Breast epithelium (tissue), 3 donors: ENCODE measurements at regions not wholly inside any gene's neighbourhood (a gene's known extent, or its start where the extent isn't known, plus 50 kb on each side); places are given as distances from the start of the nearest gene placed in this dataset.

ENCODE experiments used
- CTCF ChIP-seq, 3 donors: fragments of 450-650 bp; IDR thresholded peaks; one replicate each; pipeline ENCODE4 v1.5.1; 2016 to 2017; ENCODE audit warnings: antibody characterized with exemption in 3 of 3, mild to moderate bottlenecking in 3 of 3, moderate library complexity in 3 of 3
- POLR2A ChIP-seq: fragments of 450-650 bp; IDR thresholded peaks from one replicate; pipeline ENCODE4 v1.6.1; 2016; ENCODE audit warnings: antibody characterized with exemption, mild to moderate bottlenecking, moderate library complexity
- POLR2AphosphoS5 ChIP-seq, 3 donors: sonication (generic); formaldehyde crosslinking; IDR thresholded peaks; one replicate each; pipeline ENCODE4 v1.6.1; 2017; ENCODE audit warnings: antibody characterized with exemption in 3 of 3

- TF ChIP-seq CTCF (IDR thresholded peaks at IDR 0.05) (no peak), POLR2A (no peak), POLR2AphosphoS5 (IDR thresholded peaks at IDR 0.05) (no peak)
These were observed 107.3 kb upstream of the RTL1 start for GRCh38 chr14:101010835-101011234.
